ENCODE measurements at regions not wholly inside any gene's neighbourhood (a gene's known extent, or its start where the extent isn't known, plus 50 kb on each side); places are given as distances from the start of the nearest gene placed in this dataset.

DNA sequence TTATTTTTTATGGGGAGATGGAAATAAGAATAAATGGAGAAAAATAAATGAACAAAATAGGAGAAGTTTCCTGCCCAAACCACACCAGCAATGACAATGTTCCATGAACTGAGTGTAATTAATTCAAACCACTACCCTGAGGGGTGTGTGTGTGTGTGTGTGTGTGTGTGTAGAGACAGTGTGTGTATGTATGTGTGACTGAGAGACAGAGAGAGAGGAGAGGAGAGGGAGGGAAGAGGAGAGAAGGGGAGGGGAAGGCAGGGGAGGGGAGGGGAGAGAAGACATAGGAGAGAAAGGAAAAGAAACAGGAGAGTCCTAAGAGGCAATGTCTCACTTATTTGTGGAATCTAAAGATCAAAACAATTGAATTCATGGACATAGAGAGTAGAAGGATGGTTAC, 65.0 kb upstream of the POU2AF1 start:
- peak; percentile 33 for DNase-seq

DNA sequence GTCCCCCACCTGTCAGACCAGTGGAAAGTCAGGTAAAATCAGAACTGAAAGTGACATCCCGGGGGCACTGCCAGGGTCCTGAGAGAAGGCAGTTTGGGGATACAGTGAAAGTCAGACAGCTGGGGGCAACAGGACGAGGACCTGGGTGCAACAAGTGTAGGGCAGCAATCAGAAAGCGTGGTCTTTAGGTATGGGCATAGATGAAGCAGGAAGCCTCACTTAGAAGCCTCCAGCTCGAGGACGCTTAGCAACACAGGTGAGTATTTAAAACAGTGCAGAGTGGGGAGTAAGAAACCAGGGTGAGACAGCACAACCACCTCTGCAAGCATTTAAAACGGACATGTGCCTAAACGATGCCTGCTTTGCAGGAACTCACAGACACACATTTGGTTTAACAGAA, 64.6 kb upstream of the POU2AF1 start:
- DNase-seq = peak; percentile 44

DNA sequence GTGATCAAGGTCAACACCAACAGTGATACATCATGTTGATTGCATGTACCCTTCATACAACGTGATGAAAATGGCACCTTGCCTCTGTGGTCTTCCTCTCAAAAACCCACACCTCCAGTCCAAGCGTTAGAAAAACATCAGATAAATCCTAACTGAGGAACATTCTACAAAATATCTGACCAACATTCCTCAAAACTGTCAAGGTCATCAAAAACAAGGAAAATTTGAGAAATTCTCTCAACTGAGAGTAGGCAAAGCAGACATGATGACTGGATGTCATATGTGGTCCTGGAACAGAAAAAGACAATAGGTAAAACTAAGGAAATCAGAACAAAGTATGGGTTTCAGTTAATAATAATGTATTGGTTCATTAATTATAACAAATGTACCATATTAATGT, 64.0 kb upstream of the POU2AF1 start:
- DNase-seq = no peak

DNA sequence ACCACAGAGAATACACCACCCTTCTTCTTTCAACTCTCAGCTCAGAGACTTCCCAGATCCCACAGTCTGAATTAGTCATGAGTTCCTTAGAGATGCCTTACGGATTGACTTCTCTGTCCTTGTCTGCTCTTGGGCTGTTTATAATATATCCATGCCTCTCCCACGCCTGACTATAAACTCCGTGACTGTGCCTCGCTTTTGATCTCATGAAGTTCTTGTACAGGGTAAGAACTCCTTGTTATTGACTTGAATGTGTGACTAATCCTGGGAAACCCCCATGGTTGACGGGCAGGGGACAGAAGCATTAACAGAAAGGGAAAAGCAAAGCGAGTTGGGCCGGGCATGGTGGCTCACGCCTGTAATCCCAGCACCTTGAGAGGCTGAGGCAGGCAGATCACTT, 62.4 kb upstream of the POU2AF1 start:
- no peak for DNase-seq

DNA sequence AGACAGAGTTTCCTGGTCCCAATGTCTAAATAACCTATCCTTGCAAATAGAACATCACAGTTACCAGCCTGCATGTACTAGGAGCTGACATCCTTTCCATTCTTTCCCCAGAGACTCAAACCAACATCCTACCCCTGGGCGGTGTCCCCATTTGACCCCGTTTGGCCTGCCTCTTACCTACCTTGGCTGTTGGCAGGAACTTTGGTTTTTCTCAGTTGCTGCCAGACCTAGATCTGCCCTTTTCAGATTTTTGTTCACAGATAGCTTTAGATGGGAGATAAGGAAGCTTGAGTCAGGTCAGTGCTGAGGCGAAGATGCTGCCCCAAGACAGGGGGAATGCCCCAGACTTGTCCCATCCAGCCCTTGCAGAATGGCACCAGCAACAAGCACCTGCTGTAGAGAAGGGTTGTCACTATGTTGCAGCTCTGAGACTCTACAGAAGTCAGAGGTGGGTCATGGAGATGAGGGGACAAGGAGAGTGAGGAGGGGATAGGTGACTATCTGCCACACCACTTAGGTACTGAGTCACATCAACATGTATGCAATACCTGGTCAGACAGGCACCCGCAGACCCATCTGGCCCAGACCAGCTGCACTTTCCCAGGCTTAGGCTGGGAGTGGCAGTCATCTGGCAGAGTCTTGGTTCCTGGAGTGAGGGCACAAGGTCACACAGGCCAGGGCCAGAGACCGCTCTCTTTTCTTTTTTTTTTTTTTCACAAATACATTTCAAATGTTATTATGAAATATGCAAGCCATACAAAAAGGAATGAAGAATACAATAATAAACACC, 61.5 kb upstream of the POU2AF1 start:
- no peak for DNase-seq

DNA sequence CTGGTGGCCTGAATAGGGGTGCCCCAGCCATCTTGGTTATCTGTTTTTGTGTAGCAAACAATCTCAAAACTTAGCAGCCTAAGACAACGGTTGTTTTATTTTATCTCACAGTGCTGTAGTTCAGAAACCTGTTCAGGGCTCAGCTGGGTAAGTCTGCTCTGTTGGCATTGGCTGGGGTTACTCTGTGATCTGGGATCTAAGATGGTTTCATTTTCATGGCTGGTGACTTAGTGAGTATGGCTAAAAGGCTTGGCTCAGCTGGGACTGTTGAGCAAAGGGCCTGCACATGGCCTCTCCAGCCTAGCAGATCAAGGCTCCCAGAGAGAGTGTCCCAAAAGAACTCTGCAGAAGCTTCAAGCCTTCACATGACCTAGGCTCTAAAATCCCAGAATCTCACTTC, 60.8 kb upstream of the POU2AF1 start:
- no peak for DNase-seq

DNA sequence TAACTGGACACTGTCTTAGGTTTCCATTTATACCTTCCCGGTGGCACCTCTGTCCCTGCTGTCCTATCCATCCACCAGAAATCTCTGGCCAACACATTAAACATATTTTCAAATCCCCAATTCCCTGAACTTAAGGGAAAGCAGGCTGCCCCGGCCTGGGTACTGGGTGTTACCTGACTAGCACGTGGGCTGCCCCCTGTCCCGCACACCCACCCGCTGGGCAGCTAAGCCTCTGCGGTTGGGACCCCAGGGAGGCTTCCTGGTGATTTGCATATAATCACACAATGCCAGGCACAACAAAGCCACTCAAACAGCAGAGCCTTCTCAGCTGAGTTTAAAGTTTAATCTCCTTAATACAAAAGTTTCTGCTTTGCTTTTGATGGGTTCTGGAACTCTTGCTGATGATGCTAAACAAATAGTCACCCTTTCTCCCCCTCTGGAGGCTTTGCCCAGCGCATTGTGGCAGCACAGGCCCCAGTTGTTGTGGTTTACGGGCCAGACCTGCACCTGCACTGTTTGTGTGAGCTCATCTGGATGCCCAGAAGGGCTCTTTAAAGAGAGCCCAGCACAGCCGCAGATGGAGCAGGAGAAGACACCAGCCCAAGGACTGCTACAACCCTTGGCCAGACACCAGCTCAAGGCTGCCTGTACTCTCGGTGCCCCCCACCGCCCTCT, 59.9 kb upstream of the POU2AF1 start:
- DNase-seq = peak; percentile 74

DNA sequence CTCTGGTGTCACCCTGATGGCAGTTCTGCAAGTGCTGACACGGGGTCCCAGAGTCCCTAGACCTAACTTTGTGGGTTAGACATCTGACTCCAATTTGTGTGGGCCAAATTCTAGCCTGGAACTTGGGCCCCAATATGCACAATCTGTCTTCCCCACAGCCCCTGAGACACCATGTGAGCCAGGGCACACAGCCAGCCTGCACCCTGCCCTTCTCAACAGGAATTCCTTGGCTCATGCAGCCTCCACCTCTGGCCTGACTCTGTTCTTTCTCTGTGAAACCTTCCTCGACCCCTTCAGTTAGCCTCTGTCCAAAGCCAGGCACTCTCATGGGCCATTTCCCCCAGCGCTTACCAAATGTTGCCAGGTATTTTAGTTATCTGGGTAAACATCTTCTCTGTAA, 59.1 kb upstream of the POU2AF1 start:
- no peak for DNase-seq

DNA sequence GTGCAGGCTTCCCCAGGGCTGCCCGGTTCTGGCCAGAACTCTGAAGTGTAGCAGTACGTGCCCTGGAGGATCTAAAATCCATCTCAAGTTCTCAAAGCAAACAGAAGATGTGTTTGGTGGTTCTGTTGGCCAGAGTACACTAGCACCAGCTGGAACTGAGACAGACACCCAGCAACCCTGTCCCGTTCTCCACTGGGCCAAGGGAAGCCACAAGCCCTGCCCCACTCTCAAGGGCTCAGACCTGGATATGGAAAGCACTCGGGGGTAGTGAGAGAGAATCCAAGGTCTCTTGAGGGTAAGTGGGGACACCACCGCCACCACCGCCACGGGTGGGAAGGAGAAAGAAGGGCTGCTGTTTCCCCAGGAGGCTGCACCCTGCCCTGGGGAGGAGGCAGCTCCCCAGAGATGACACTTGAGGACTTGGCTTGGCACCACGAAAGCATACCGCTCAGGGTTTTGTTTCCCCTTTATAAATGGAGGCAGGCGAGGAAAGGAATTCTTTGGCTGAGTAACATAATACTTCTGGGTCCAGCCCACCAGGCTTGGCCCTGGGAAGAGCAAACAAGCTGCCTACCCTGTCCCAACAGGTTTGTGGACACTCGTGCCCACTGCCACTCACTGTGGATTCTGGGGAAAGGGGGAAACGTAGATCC, 56.1 kb upstream of the POU2AF1 start:
- DNase-seq = no peak

DNA sequence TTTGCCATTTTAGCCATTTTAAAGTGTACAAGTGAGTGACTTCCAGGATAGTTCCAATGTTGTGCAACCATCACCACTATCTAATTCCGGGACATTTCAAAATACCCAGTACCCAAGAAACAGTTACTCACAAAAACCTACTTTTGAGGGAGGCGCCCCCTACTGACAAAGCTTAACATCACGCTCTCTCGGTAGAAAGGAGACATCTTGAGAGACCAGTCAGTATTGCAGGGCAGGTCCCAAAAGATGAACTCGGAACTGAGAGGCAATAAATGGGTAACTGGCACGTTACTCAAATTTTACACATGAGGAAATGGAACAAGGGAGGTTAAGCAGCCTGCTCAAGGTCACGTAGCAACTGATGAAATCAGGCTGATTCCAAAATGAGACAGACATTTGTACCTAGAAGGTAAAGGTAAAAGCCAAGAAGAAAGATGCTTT, 50.0 kb upstream of the POU2AF1 start:
- peak; percentile 37 for DNase-seq
